Neural cell (in vitro differentiated cells): ENCODE measurements at regions not wholly inside any gene's neighbourhood (a gene's known extent, or its start where the extent isn't known, plus 50 kb on each side); places are given as distances from the start of the nearest gene placed in this dataset.

ENCODE experiments used
- H2AFZ ChIP-seq: fragments of 200-600, 300-800 bp; sonication (generic), shearing (Covaris generic); 2 replicates; pipeline ENCODE4 v1.6.0; 2014; ENCODE audit warnings: low read depth, mild to moderate bottlenecking, antibody characterized with exemption, low read length, moderate library complexity
- H3F3A ChIP-seq: fragments of 200-600 bp; shearing (Covaris generic); 2 replicates; pipeline ENCODE4 v1.6.1; 2016; ENCODE audit warnings: mild to moderate bottlenecking, moderate library complexity, mixed read lengths, antibody characterized with exemption, low read length; ENCODE audit not compliant: insufficient read depth, poor library complexity, severe bottlenecking
- H3K27ac ChIP-seq: fragments of 200-600, 300-800 bp; sonication (generic), shearing (Covaris generic); 2 replicates; pipeline ENCODE4 v1.5.1; 2014; ENCODE audit warnings: mild to moderate bottlenecking, low read length, moderate library complexity
- H3K27me3 ChIP-seq: fragments of 300-800, 200-600 bp; sonication (generic), shearing (Covaris generic); 2 replicates; pipeline ENCODE4 v1.6.0; 2014; ENCODE audit warnings: mild to moderate bottlenecking, low read depth, low read length, moderate library complexity; ENCODE audit not compliant: insufficient read depth
- H3K36me3 ChIP-seq: fragments of 300-800, 200-600 bp; sonication (generic), shearing (Covaris generic); 2 replicates; pipeline ENCODE4 v1.5.1; 2014; ENCODE audit warnings: mild to moderate bottlenecking, antibody characterized with exemption, low read length, moderate library complexity; ENCODE audit not compliant: insufficient read depth
- H3K4me2 ChIP-seq: fragments of 300-800, 200-600 bp; sonication (generic), shearing (Covaris generic); 2 replicates; pipeline ENCODE4 v1.6.0; 2014; ENCODE audit warnings: mild to moderate bottlenecking, low read length
- H3K4me3 ChIP-seq: fragments of 300-800, 200-600 bp; sonication (generic), shearing (Covaris generic); 2 replicates; pipeline ENCODE4 v1.5.1; 2014; ENCODE audit warnings: mild to moderate bottlenecking, low read length, moderate library complexity
- H3K79me2 ChIP-seq: fragments of 200-600 bp; shearing (Covaris generic); replicated peaks from 2 replicates; pipeline ENCODE4 v1.6.0; 2014; ENCODE audit warnings: mild to moderate bottlenecking, low read length, moderate library complexity; ENCODE audit not compliant: insufficient read depth
- H3K9ac ChIP-seq: fragments of 300-800, 200-600 bp; sonication (generic), shearing (Covaris generic); 2 replicates; pipeline ENCODE4 v1.6.1; 2016; ENCODE audit warnings: mild to moderate bottlenecking, low read length, mixed read lengths
- H3K9me2 ChIP-seq: fragments of 200-600 bp; shearing (Covaris generic); 2 replicates; pipeline ENCODE4 v1.6.1; 2016; ENCODE audit warnings: mild to moderate bottlenecking, low read length, mixed read lengths; ENCODE audit not compliant: insufficient read depth
- H3K9me3 ChIP-seq: fragments of 200-600, 300-800 bp; sonication (generic), shearing (Covaris generic); 2 replicates; pipeline ENCODE4 v1.6.1; 2016; ENCODE audit warnings: mild to moderate bottlenecking, mixed run types, low read length, moderate library complexity, mixed read lengths
- H4K20me1 ChIP-seq: fragments of 200-600 bp; shearing (Covaris generic); 2 replicates; pipeline ENCODE4 v1.6.1; 2016; ENCODE audit warnings: mild to moderate bottlenecking, mixed run types; ENCODE audit not compliant: insufficient read depth
- EP300 ChIP-seq: fragments of 450-650 bp; conservative IDR thresholded peaks from 2 replicates; pipeline ENCODE4 v1.6.1; 2014; ENCODE audit warnings: antibody characterized with exemption, mild to moderate bottlenecking, moderate library complexity; ENCODE audit not compliant: poor library complexity, severe bottlenecking
- EZH2 ChIP-seq: fragments of 200-600, 300-800 bp; shearing (Covaris generic), sonication (generic); IDR thresholded peaks from 2 replicates; pipeline ENCODE4 v1.6.1; 2014; ENCODE audit warnings: antibody characterized with exemption, low read length, borderline replicate concordance, mild to moderate bottlenecking; ENCODE audit not compliant: insufficient read depth, poor library complexity, severe bottlenecking
- MXI1 ChIP-seq: fragments of 450-650 bp; conservative IDR thresholded peaks from 2 replicates; pipeline ENCODE4 v1.6.1; 2014; ENCODE audit warnings: antibody characterized with exemption, mild to moderate bottlenecking; ENCODE audit not compliant: poor library complexity, severe bottlenecking
- POLR2AphosphoS5 ChIP-seq: IDR thresholded peaks from 2 replicates; pipeline ENCODE4 v1.6.1; 2012
- RAD21 ChIP-seq: fragments of 450-650 bp; conservative IDR thresholded peaks from 2 replicates; pipeline ENCODE4 v1.6.1; 2014; ENCODE audit warnings: antibody characterized with exemption, mild to moderate bottlenecking, moderate library complexity
- SMC3 ChIP-seq: fragments of 450-650 bp; conservative IDR thresholded peaks from 2 replicates; pipeline ENCODE4 v1.6.1; 2014; ENCODE audit warnings: antibody characterized with exemption, mild to moderate bottlenecking, moderate library complexity; ENCODE audit not compliant: poor library complexity
- TAF1 ChIP-seq: IDR thresholded peaks from 2 replicates; pipeline ENCODE4 v1.6.1; 2012; ENCODE audit warnings: low read depth
- TF ChIP-seq, protein P1 (sequence below): IDR thresholded peaks from 2 replicates; pipeline ENCODE4 v1.6.1; 2012; ENCODE audit warnings: borderline replicate concordance
- TF ChIP-seq, protein P2 (sequence below): fragments of 450-650 bp; IDR thresholded peaks from 2 replicates; pipeline ENCODE4 v1.5.1; 2014; ENCODE audit warnings: antibody characterized with exemption, mild to moderate bottlenecking, moderate library complexity; ENCODE audit not compliant: poor library complexity, severe bottlenecking

DNA sequence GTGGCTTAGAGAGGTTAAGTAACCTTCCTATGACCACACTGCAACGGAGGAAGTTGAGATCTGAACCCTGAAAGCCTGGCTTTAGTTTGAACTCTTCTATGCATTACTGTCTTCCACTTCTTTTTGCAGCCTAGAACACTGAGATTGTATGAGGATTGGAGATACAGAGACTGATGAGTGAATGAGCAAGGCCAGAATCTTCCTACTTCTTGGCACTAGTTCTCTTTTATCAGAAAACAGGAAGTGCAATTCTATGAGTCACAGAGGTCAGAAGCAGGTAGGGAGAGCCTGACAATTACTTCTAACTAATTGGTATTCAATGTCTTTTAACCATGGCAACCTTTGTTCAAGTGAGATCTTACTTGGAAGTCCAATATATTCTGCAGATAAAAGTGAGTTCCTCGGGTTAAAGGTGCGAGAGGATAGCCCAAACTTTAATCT lies 219.0 kb downstream of the SHQ1 start:
- Histone ChIP-seq H4K20me1 (no peaks in the 10 kb centered on the region), H2AFZ (no peak overlapping the region), H3K4me3 (no peak overlapping the region), H3K36me3 (no peaks in the 10 kb centered on the region), H3F3A (no peaks in the 10 kb centered on the region), H3K9me3 (peaks cover 3% of the 10 kb centered on the region), H3K79me2 (no peaks in the 10 kb centered on the region), H3K4me2 (no peak overlapping the region), H3K9me2 (no peaks in the 10 kb centered on the region), H3K27ac (no peak overlapping the region), H3K27me3 (no peaks in the 10 kb centered on the region), H3K9ac (no peak overlapping the region)
- TF ChIP-seq SMC3: no peak
- TF ChIP-seq, protein P1, sequence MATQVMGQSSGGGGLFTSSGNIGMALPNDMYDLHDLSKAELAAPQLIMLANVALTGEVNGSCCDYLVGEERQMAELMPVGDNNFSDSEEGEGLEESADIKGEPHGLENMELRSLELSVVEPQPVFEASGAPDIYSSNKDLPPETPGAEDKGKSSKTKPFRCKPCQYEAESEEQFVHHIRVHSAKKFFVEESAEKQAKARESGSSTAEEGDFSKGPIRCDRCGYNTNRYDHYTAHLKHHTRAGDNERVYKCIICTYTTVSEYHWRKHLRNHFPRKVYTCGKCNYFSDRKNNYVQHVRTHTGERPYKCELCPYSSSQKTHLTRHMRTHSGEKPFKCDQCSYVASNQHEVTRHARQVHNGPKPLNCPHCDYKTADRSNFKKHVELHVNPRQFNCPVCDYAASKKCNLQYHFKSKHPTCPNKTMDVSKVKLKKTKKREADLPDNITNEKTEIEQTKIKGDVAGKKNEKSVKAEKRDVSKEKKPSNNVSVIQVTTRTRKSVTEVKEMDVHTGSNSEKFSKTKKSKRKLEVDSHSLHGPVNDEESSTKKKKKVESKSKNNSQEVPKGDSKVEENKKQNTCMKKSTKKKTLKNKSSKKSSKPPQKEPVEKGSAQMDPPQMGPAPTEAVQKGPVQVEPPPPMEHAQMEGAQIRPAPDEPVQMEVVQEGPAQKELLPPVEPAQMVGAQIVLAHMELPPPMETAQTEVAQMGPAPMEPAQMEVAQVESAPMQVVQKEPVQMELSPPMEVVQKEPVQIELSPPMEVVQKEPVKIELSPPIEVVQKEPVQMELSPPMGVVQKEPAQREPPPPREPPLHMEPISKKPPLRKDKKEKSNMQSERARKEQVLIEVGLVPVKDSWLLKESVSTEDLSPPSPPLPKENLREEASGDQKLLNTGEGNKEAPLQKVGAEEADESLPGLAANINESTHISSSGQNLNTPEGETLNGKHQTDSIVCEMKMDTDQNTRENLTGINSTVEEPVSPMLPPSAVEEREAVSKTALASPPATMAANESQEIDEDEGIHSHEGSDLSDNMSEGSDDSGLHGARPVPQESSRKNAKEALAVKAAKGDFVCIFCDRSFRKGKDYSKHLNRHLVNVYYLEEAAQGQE: no peak
- no peak for TF ChIP-seq EZH2
- no peak for TF ChIP-seq POLR2AphosphoS5
- TF ChIP-seq RAD21: no peak

DNA sequence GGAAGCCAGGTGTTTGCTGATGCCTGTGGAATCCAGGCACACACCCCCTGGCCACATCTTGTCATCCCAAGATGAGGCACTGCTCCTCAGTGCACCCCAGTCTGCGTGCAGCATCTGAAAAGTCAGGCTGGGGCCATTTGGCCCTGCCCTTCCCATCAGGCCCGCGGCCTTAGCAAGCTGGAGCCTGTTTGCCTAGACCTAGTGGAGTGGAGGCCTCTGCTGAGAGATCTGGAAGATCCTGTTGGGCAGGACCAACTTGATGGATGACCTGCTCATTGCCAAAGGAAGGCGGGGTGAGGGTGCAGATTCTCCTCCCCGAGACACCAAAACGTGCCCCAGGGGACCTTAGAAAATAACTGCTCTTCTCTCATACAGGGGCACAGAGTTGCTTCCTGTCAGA lies 220.2 kb downstream of the SHQ1 start:
- no peaks in the 10 kb centered on the region for H3K79me2 ChIP-seq
- no peak overlapping the region for H3K9ac ChIP-seq
- H3K4me2 ChIP-seq: no peak overlapping the region
- no peaks in the 10 kb centered on the region for H3K36me3 ChIP-seq
- H4K20me1 ChIP-seq: no peaks in the 10 kb centered on the region
- H3K9me3 ChIP-seq: peaks cover 3% of the 10 kb centered on the region
- no peaks in the 10 kb centered on the region for H3K9me2 ChIP-seq
- H3F3A ChIP-seq: no peaks in the 10 kb centered on the region
- no peak overlapping the region for H3K4me3 ChIP-seq
- no peak overlapping the region for H3K27ac ChIP-seq
- TF ChIP-seq, protein P1: no peak
- TF ChIP-seq TAF1: no peak
- no peak for TF ChIP-seq EP300
- no peak for TF ChIP-seq RAD21
- no peak for TF ChIP-seq MXI1
- no peak for TF ChIP-seq EZH2
- TF ChIP-seq, protein P2, sequence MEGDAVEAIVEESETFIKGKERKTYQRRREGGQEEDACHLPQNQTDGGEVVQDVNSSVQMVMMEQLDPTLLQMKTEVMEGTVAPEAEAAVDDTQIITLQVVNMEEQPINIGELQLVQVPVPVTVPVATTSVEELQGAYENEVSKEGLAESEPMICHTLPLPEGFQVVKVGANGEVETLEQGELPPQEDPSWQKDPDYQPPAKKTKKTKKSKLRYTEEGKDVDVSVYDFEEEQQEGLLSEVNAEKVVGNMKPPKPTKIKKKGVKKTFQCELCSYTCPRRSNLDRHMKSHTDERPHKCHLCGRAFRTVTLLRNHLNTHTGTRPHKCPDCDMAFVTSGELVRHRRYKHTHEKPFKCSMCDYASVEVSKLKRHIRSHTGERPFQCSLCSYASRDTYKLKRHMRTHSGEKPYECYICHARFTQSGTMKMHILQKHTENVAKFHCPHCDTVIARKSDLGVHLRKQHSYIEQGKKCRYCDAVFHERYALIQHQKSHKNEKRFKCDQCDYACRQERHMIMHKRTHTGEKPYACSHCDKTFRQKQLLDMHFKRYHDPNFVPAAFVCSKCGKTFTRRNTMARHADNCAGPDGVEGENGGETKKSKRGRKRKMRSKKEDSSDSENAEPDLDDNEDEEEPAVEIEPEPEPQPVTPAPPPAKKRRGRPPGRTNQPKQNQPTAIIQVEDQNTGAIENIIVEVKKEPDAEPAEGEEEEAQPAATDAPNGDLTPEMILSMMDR: no peak
- TF ChIP-seq SMC3: no peak
- no peak for TF ChIP-seq POLR2AphosphoS5
- no peaks in the 10 kb centered on the region for H3K27me3 ChIP-seq
- no peak overlapping the region for H2AFZ ChIP-seq
